ENCODE measurements at regions not wholly inside any gene's neighbourhood (a gene's known extent, or its start where the extent isn't known, plus 50 kb on each side); places are given as distances from the start of the nearest gene placed in this dataset.

GRCh38 chr7:153930696-153931095, 121.5 kb upstream of the DPP6 start:
- TF ChIP-seq, protein P1, sequence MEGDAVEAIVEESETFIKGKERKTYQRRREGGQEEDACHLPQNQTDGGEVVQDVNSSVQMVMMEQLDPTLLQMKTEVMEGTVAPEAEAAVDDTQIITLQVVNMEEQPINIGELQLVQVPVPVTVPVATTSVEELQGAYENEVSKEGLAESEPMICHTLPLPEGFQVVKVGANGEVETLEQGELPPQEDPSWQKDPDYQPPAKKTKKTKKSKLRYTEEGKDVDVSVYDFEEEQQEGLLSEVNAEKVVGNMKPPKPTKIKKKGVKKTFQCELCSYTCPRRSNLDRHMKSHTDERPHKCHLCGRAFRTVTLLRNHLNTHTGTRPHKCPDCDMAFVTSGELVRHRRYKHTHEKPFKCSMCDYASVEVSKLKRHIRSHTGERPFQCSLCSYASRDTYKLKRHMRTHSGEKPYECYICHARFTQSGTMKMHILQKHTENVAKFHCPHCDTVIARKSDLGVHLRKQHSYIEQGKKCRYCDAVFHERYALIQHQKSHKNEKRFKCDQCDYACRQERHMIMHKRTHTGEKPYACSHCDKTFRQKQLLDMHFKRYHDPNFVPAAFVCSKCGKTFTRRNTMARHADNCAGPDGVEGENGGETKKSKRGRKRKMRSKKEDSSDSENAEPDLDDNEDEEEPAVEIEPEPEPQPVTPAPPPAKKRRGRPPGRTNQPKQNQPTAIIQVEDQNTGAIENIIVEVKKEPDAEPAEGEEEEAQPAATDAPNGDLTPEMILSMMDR (IDR thresholded peaks at IDR 0.05; ENCODE audit: insufficient read depth, low read depth, low read length): no peak
- no peak for TF ChIP-seq EZH2 (IDR thresholded peaks at IDR 0.05; ENCODE audit: insufficient read depth, low read length)
